ENCODE measurements at regions not wholly inside any gene's neighbourhood (a gene's known extent, or its start where the extent isn't known, plus 50 kb on each side); places are given as distances from the start of the nearest gene placed in this dataset.

GRCh38 chr3:1723726-1724125 lies 374.9 kb upstream of the CNTN4 start:
- Histone ChIP-seq H3K4me3 (ENCODE audit: low read depth, low read length) (no peak overlapping the region), H3K27me3 (replicated peaks) (no peaks in the 10 kb centered on the region), H3K36me3 (replicated peaks) (no peaks in the 10 kb centered on the region), H3K27ac (no peak overlapping the region)
- in situ Hi-C loops (cut with HindIII; ENCODE audit: low pct_ligation_motif_present, low sequenced_read_pairs) = no loop called here
- TF ChIP-seq CTCF (IDR thresholded peaks at IDR 0.05; ENCODE audit: low read depth, low read length, missing control alignments) = no peak
- no peak for DNase-seq

- no peaks in the 10 kb centered on the region for H3K36me3 ChIP-seq (replicated peaks)
- no peaks in the 10 kb centered on the region for H3K27me3 ChIP-seq (replicated peaks)
- H3K4me3 ChIP-seq (ENCODE audit: low read depth, low read length) = no peak overlapping the region
- H3K27ac ChIP-seq = no peak overlapping the region
- in situ Hi-C loops (cut with HindIII; ENCODE audit: low pct_ligation_motif_present, low sequenced_read_pairs) = no loop called here
- TF ChIP-seq CTCF (IDR thresholded peaks at IDR 0.05; ENCODE audit: low read depth, low read length, missing control alignments) = no peak
- no peak for DNase-seq
These were observed 371.9 kb upstream of the CNTN4 start for GRCh38 chr3:1726741-1727140.

- TF ChIP-seq CTCF (IDR thresholded peaks at IDR 0.05; ENCODE audit: low read depth, low read length, missing control alignments) = no peak
- H3K27me3 ChIP-seq (replicated peaks) = no peaks in the 10 kb centered on the region
- H3K4me3 ChIP-seq (ENCODE audit: low read depth, low read length) = no peak overlapping the region
- no peak overlapping the region for H3K27ac ChIP-seq
- in situ Hi-C loops (cut with HindIII; ENCODE audit: low pct_ligation_motif_present, low sequenced_read_pairs) = no loop called here
- no peak for DNase-seq
- H3K36me3 ChIP-seq (replicated peaks) = no peaks in the 10 kb centered on the region
These were observed 371.4 kb upstream of the CNTN4 start for GRCh38 chr3:1727242-1727641.

GRCh38 chr3:1728510-1728909 lies 370.2 kb upstream of the CNTN4 start:
- in situ Hi-C loops (cut with HindIII; ENCODE audit: low pct_ligation_motif_present, low sequenced_read_pairs) = no loop called here

GRCh38 chr3:1734494-1735122 lies 364.1 kb upstream of the CNTN4 start:
- in situ Hi-C loops (cut with HindIII; ENCODE audit: low pct_ligation_motif_present, low sequenced_read_pairs) = no loop called here
- no peak for DNase-seq
- TF ChIP-seq CTCF (IDR thresholded peaks at IDR 0.05; ENCODE audit: low read depth, low read length, missing control alignments) = no peak
- H3K27ac ChIP-seq = no peak overlapping the region
- H3K4me3 ChIP-seq (ENCODE audit: low read depth, low read length) = no peak overlapping the region
- no peaks in the 10 kb centered on the region for H3K36me3 ChIP-seq (replicated peaks)
- H3K27me3 ChIP-seq (replicated peaks) = no peaks in the 10 kb centered on the region

More at GRCh38 chr3:1728510-1728909, 370.2 kb upstream of the CNTN4 start:
- no peaks in the 10 kb centered on the region for H3K36me3 ChIP-seq (replicated peaks)
- no peak overlapping the region for H3K4me3 ChIP-seq (ENCODE audit: low read depth, low read length)
- no peak overlapping the region for H3K27ac ChIP-seq
- no peak for DNase-seq
- H3K27me3 ChIP-seq (replicated peaks) = no peaks in the 10 kb centered on the region
- TF ChIP-seq CTCF (IDR thresholded peaks at IDR 0.05; ENCODE audit: low read depth, low read length, missing control alignments) = no peak

GRCh38 chr3:1752205-1752604 lies 346.5 kb upstream of the CNTN4 start:
- no peak overlapping the region for H3K4me3 ChIP-seq (ENCODE audit: low read depth, low read length)
- TF ChIP-seq CTCF (IDR thresholded peaks at IDR 0.05; ENCODE audit: low read depth, low read length, missing control alignments) = no peak
- H3K27me3 ChIP-seq (replicated peaks) = no peaks in the 10 kb centered on the region
- H3K27ac ChIP-seq = no peak overlapping the region
- H3K36me3 ChIP-seq (replicated peaks) = no peaks in the 10 kb centered on the region
- DNase-seq = no peak
- in situ Hi-C loops (cut with HindIII; ENCODE audit: low pct_ligation_motif_present, low sequenced_read_pairs) = no loop called here
